Mesodermal cell (in vitro differentiated cells): ENCODE measurements at regions not wholly inside any gene's neighbourhood (a gene's known extent, or its start where the extent isn't known, plus 50 kb on each side); places are given as distances from the start of the nearest gene placed in this dataset.

Experiments used
- H3K27ac ChIP-seq: 2 replicates; pipeline ENCODE4 v1.7.0; 2013; ENCODE audit warnings: mild to moderate bottlenecking, low read depth, low read length, moderate library complexity; ENCODE audit not compliant: severe bottlenecking
- H3K36me3 ChIP-seq: 2 replicates; pipeline ENCODE4 v1.7.1; 2013; ENCODE audit warnings: mild to moderate bottlenecking, low read length, moderate library complexity; ENCODE audit not compliant: control insufficient read depth, insufficient read depth
- H3K4me1 ChIP-seq: one replicate; pipeline ENCODE4 v1.7.1; 2013; ENCODE audit warnings: mild to moderate bottlenecking, low read length; ENCODE audit not compliant: insufficient read depth, control insufficient read depth, poor library complexity, severe bottlenecking
- H3K4me3 ChIP-seq: 2 replicates; pipeline ENCODE4 v1.7.0; 2013; ENCODE audit warnings: low read length, control low read depth, mild to moderate bottlenecking; ENCODE audit not compliant: insufficient read depth, poor library complexity, severe bottlenecking; ENCODE audit errors: extremely low read depth
- H3K9me3 ChIP-seq: 2 replicates; pipeline ENCODE4 v1.7.1; 2013; ENCODE audit warnings: mild to moderate bottlenecking, low read length, moderate library complexity; ENCODE audit not compliant: control insufficient read depth
- WGBS, 2 experiments: methylation state at CpG; one replicate each; pipeline ENCODE4 v1.1.5; 2013; ENCODE audit warnings: missing lambda C conversion rate in 2 of 2; ENCODE audit not compliant: insufficient coverage in 2 of 2; 5-methylcytosine and 5-hydroxymethylcytosine counted together

DNA sequence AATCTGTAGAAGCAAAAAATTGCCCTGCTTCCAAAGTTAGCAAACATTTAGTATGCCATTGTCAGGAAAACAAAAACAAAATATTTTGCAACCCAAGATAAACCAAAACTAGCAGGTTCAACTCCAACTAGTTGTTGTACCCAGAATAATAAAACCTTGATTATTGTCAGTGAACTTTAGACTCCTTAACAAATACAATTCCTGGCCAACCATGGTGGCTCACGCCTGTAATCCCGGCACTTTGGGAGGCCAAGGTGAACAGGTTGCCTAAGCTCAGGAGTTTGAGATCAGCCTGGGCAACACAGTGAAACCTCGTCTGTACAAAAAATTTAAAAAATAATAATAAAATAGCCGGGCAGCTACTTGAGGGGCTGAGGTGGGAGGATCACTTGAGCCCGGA, 53.6 kb upstream of the EPCAM start:
- Histone ChIP-seq H3K36me3 (no peaks in the 10 kb centered on the region), H3K4me1 (peaks cover 10% of the 10 kb centered on the region), H3K4me3 (no peak overlapping the region), H3K27ac (no peak overlapping the region), H3K9me3 (no peaks in the 10 kb centered on the region)
- 90 to 100% methylated on average over 2 of the region's 5 CpGs for WGBS, 2 experiments

DNA sequence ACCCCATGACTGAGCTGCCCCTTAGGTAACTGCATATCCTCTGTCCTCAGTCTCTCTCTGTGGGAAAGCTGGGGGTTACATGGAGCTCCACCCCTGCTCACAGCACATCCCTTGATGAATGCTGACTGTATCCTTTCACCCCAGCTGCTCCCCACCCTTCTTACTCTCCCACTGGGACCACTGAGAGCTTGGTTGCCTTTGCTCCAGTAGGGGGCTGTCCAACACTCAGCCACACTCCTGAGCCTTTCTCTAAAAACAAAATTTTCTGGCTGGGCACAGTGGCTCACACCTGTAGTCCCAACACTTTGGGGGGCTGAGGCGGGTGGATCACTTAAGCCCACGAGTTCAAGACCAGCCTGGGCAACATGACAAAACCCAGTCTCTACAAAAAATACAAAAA, 55.4 kb upstream of the EPCAM start:
- WGBS, 2 experiments: no CpG with 5 or more reads among the region's 2 CpGs

DNA sequence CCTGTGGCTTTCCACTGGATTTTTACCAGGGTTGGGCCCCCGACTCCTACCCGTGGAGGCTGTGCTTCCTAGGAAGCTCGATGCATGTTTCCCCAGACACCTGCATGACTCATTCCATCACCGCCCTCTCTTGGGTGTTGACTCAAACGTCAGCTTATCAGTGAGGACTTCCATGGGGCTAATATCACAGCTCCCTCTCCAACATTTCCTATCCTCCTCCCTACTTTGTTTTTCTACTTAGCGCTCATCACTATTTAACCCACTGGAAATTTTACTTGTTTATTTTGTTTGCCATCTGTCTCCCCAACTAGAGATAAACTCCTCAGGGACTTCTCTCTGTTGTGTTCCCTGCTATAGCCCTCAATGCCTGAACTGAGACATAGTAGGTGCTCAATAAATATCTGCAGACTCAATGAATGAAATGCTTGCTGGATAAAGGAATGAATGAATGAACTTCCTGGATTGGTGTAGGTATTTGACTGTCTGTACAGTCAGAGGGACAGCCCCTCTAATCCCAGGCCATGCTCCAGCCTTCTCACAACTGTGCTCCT, 55.9 kb upstream of the EPCAM start:
- H3K9me3 ChIP-seq: no peaks in the 10 kb centered on the region
- no peaks in the 10 kb centered on the region for H3K36me3 ChIP-seq
- no peak overlapping the region for H3K4me3 ChIP-seq
- peaks cover 17% of the 10 kb centered on the region for H3K4me1 ChIP-seq
- 45 to 59% methylated on average over 5 to 6 of the region's 6 CpGs for WGBS, 2 experiments
- no peak overlapping the region for H3K27ac ChIP-seq

More for the DNA sequence above, 55.4 kb upstream of the EPCAM start:
- Histone ChIP-seq H3K9me3 (no peaks in the 10 kb centered on the region), H3K4me3 (no peak overlapping the region), H3K27ac (no peak overlapping the region), H3K4me1 (peaks cover 17% of the 10 kb centered on the region), H3K36me3 (no peaks in the 10 kb centered on the region)

DNA sequence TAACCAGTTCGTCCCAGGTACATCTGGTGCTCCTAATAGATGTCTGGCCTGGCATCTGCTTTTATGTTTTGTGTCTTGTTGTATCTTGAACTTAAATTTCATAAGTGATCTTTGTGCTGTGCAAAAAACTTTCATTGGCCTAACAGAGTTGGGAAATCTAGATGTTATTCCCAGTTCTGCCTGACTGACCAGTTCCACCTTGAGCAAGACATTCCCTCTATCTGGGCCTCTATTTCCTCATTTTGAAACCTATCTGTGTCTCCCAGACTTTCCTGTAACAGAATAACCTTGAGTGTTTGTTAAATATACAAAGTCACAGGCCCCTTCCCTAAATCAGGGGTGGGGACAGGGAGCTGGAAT, 56.6 kb upstream of the EPCAM start:
- Histone ChIP-seq H3K4me3 (no peak overlapping the region), H3K27ac (no peak overlapping the region)

DNA sequence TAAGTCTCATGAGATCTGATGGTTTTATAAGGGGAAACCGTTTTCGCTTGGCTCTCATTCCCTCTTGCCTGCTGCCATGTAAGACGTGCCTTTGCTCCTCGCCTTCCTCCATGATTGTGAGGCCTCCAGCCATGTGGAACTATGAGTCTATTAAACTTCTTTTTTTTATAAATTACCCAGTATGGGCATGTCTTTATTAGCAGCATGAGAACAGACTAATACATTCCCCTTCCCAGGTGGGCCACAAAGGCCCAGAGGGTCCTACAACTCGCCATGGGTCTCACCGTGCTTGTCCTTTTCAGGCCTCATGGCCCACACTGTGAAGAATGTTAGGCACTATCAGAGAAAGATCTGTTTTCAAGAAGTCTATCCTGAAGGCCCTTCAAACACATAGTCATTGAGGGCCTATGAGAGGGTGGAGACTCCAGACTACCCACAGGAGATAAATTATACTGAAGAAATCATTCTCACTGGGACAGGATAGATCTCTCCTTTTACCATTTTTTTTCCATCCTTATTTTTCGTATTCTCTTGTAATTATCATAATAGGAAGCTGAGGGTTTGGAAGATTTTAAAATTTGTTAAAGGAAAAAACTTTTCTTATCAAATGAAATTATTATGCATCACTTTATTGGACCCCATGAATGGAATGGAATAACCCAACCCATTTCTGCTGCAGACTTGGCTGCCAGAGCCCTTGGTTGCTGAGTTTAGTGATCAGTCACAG, 57.2 kb upstream of the EPCAM start:
- no peak overlapping the region for H3K4me3 ChIP-seq
- H3K9me3 ChIP-seq: no peaks in the 10 kb centered on the region
- H3K4me1 ChIP-seq: peaks cover 17% of the 10 kb centered on the region
- 89 to 95% methylated on average over 3 to 6 of the region's 7 CpGs for WGBS, 2 experiments
- H3K27ac ChIP-seq: no peak overlapping the region
- H3K36me3 ChIP-seq: no peaks in the 10 kb centered on the region

More for the DNA sequence above, 56.6 kb upstream of the EPCAM start:
- Histone ChIP-seq H3K36me3 (no peaks in the 10 kb centered on the region), H3K4me1 (peaks cover 17% of the 10 kb centered on the region), H3K9me3 (no peaks in the 10 kb centered on the region)
- WGBS, 2 experiments: 80 to 100% methylated on average over 1 of the region's 1 CpG

DNA sequence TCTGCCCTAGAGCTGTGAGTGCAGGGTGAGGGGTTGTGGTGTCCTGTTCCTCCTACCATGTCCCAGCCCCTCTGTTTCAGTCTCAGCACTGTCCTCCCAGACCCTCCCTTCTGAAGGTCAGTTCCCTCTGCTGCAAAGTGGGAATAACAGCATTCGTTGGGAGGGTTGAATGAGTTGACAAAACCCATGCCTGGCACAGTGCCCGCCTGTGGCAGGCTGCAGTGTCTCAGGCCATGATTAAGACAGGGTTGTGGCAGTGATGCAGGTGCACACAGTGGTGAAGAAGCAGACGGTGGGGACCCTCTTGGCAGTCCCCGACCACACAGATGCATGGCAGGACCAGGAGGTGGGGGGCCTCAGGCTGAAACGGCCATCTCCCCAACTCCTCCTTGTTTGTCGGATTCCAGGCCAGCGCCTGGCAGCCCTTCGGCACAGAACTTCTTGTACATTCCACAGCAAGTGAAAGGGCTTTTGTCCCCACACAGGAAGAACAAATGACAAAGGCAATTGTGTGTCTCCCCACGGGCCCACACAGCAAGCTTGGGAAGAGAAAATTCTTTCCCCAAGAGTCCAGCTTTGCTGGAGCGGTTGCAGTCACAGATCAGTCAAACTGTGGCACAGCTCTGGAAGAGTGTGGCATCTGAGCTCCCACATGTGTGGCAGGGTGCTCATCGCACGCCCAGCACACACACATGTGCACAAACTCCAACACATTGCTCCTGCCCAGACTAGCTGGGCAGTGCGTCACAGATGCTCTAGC, 58.1 kb upstream of the EPCAM start:
- peaks cover 17% of the 10 kb centered on the region for H3K4me1 ChIP-seq
- H3K4me3 ChIP-seq: no peak overlapping the region
- H3K9me3 ChIP-seq: no peaks in the 10 kb centered on the region
- WGBS, 2 experiments: 77 to 79% methylated on average over 12 to 13 of the region's 13 CpGs
- H3K27ac ChIP-seq: peak overlapping the region; percentile 8
- H3K36me3 ChIP-seq: no peaks in the 10 kb centered on the region

DNA sequence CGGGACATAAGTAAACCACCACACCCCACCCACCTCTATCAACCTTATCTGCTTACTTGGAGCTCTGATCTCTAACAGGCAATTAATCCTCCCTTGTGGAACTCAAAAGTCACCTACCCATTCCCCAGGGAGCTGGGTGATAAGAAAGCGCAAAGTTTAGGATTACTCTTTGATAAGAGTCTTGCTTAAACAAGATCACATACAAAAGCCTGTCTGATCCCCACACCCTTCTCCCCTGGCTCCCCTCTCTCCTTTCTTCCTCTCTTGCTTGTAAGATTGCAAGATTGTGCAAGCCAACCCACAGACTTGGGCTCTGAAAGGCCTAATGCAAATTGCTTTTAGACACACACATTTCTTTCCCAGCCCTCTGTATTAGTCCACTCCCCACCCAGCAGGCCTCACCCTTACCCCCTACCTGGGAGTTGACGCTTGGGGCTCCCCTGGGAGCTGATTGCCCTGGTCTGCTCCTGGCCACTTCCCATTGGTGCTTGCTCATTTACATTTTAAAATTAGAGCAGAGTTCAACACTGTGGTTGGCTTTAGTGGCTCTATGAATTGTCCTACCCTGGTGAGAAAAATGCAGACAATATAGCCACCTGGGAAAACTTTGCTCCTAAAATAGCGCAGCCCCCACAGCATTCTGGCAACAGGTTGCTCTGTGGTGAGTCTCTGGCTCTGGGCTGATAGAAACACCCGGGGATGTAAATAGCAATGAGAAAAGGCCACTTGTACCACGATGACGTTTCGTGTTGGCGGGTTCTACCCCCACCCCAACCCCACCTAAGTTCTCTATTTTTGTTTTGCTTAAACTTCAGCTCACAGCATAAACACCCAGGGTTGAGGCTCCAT, 58.9 kb upstream of the EPCAM start:
- Histone ChIP-seq H3K27ac (peak overlapping the region; percentile 50), H3K36me3 (no peaks in the 10 kb centered on the region), H3K9me3 (no peaks in the 10 kb centered on the region), H3K4me1 (peaks cover 17% of the 10 kb centered on the region), H3K4me3 (no peak overlapping the region)
- 54 to 67% methylated on average over 3 to 5 of the region's 9 CpGs for WGBS, 2 experiments

DNA sequence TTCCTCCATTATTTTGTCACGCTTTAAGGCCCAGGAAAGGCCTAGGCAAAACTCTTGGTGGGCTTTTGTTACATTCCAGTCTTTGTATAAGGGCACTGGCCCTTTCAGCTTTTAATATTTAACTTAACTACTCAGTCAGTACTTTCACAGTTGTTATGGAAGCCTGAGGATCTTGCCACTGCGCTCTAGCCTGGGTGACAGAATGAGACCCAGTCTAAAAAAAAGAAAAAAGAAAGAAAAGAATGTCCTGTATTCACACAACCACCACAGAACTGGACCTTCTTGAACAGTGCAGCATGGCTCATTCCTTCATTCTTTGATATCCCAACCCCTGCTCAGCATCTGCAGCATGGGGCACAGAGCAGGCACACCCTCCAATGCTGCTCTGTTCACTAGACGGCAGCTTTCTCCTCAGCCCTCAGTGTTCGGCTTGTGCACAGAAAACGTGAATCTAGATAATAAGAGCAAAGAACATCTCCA, 59.6 kb upstream of the EPCAM start:
- WGBS, 2 experiments: 84 to 93% methylated on average over 3 of the region's 5 CpGs
- Histone ChIP-seq H3K4me1 (peaks cover 17% of the 10 kb centered on the region), H3K4me3 (no peak overlapping the region), H3K9me3 (no peaks in the 10 kb centered on the region), H3K27ac (peak overlapping the region; percentile 50), H3K36me3 (no peaks in the 10 kb centered on the region)

DNA sequence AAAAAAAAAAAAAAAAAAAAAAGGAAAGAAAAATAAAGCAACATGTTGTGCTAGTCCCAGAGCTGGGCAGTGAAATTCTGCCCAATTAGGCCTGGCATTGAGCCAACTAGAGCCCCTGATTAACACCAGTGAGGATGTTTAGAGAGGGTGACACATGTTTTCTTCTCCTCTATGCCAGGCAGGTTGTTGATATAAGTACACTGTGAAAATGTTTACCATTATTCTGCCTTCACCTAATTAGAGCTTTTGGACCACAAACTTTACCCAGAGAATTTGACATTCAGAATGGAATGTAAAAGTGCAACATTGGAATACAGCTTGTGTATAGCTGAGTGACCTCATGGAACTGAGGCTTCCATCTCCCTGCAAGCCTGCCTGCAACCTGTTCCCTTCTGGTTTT, 62.0 kb upstream of the EPCAM start:
- H3K36me3 ChIP-seq: no peaks in the 10 kb centered on the region
- peaks cover 26% of the 10 kb centered on the region for H3K4me1 ChIP-seq
- no peak overlapping the region for H3K27ac ChIP-seq
- H3K4me3 ChIP-seq: no peak overlapping the region
- no peaks in the 10 kb centered on the region for H3K9me3 ChIP-seq

DNA sequence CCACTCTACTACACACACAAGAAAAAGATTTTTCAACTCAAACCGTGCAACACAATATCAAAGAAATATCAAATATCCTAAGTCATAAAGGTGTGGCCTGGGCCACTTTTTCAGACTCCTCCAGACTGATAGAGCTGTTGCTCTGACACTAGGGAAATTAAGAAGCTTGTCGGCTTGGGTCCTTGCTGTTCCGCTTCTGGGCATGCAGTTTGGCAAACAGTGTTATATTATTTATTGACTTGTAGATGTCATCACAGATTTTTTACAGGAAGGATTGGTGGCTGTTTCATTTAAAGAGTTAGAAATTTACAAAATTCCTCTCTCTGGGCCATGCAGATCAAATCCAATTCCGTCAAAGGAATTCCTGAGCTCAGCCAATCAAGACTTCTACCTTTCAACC, 64.5 kb upstream of the EPCAM start:
- no peak overlapping the region for H3K4me3 ChIP-seq
- H3K9me3 ChIP-seq: no peaks in the 10 kb centered on the region
- 40 to 100% methylated on average over 1 of the region's 4 CpGs for WGBS, 2 experiments
- H3K4me1 ChIP-seq: peaks cover 14% of the 10 kb centered on the region
- no peaks in the 10 kb centered on the region for H3K36me3 ChIP-seq
- H3K27ac ChIP-seq: no peak overlapping the region
